ENCODE measurements at regions not wholly inside any gene's neighbourhood (a gene's known extent, or its start where the extent isn't known, plus 50 kb on each side); places are given as distances from the start of the nearest gene placed in this dataset.
"Not testable (repeated sequence)": the region's sequence is repeated elsewhere in the genome, so short reads cannot be mapped to it uniquely, and the experiment has no call there.

GRCh38 chr4:147104768-147105167, 159.1 kb upstream of the TTC29 start:
- DNase-seq, result no peak

- no peak for DNase-seq
Measured at GRCh38 chr4:147108409-147108808, 162.7 kb upstream of the TTC29 start.

GRCh38 chr4:147109800-147110199, 164.1 kb upstream of the TTC29 start:
- no peak for DNase-seq

GRCh38 chr4:147110473-147111367, 165.1 kb upstream of the TTC29 start:
- no peak for DNase-seq

- DNase-seq, result not testable (repeated sequence)
Measured at GRCh38 chr4:147112196-147112595, 166.5 kb upstream of the TTC29 start.

GRCh38 chr4:147117431-147117830, 171.8 kb upstream of the TTC29 start:
- no peak for DNase-seq

- DNase-seq, result no peak
Measured at GRCh38 chr4:147118528-147118927, 172.9 kb upstream of the TTC29 start.

- DNase-seq, result no peak
Measured at GRCh38 chr4:147122685-147123084, 177.0 kb upstream of the TTC29 start.

GRCh38 chr4:147123146-147123545, 177.5 kb upstream of the TTC29 start:
- DNase-seq, result no peak

GRCh38 chr4:147128787-147129186, 183.1 kb upstream of the TTC29 start:
- no peak for DNase-seq

GRCh38 chr4:147129687-147130086, 184.0 kb upstream of the TTC29 start:
- no peak for DNase-seq

GRCh38 chr4:147134536-147135210, 189.0 kb upstream of the TTC29 start:
- no peak for DNase-seq

GRCh38 chr4:147136310-147136709, 190.6 kb upstream of the TTC29 start:
- no peak for DNase-seq

GRCh38 chr4:147136751-147137150, 191.1 kb upstream of the TTC29 start:
- DNase-seq, result no peak

GRCh38 chr4:147137280-147137679, 191.6 kb upstream of the TTC29 start:
- no peak for DNase-seq

GRCh38 chr4:147138171-147138570, 192.5 kb upstream of the TTC29 start:
- DNase-seq, result no peak

GRCh38 chr4:147139455-147140198, 194.0 kb upstream of the TTC29 start:
- DNase-seq, result no peak

- no peak for DNase-seq
Measured at GRCh38 chr4:147151763-147152162, 206.1 kb upstream of the TTC29 start.

GRCh38 chr4:147157860-147158701, 212.4 kb upstream of the TTC29 start:
- DNase-seq, result no peak

GRCh38 chr4:147160908-147161513, 215.3 kb upstream of the TTC29 start:
- DNase-seq, result no peak

- DNase-seq, result no peak
Measured at GRCh38 chr4:147163311-147163710, 217.6 kb upstream of the TTC29 start.

GRCh38 chr4:147168200-147168599, 222.5 kb upstream of the TTC29 start:
- DNase-seq, result not testable (repeated sequence)
